Nephron (organoid): ENCODE measurements at regions not wholly inside any gene's neighbourhood (a gene's known extent, or its start where the extent isn't known, plus 50 kb on each side); places are given as distances from the start of the nearest gene placed in this dataset.
"Not testable (repeated sequence)": the region's sequence is repeated elsewhere in the genome, so short reads cannot be mapped to it uniquely, and the experiment has no call there.

ENCODE experiments used
- H3K27ac Mint-ChIP-seq, 3 experiments: 2 replicates each; pipeline ENCODE4 v1.8.0; 2020; ENCODE audit warnings: mixed read lengths in 3 of 3, mild to moderate bottlenecking in 2 of 3, moderate library complexity in 1 of 3
- H3K27me3 Mint-ChIP-seq: 2 replicates; pipeline ENCODE4 v1.8.0; 2021; ENCODE audit warnings: low read depth, mild to moderate bottlenecking, moderate library complexity, mixed read lengths
- H3K36me3 Mint-ChIP-seq: 2 replicates; pipeline ENCODE4 v1.8.0; 2020; ENCODE audit warnings: low read depth, mixed read lengths
- H3K4me1 Mint-ChIP-seq: 2 replicates; pipeline ENCODE4 v1.8.0; 2020; ENCODE audit warnings: mixed read lengths
- H3K4me3 Mint-ChIP-seq, 3 experiments: 2 replicates each; pipeline ENCODE4 v1.8.0; 2020; ENCODE audit warnings: mild to moderate bottlenecking in 3 of 3, mixed read lengths in 3 of 3, moderate library complexity in 2 of 3
- H3K9me3 Mint-ChIP-seq: 2 replicates; pipeline ENCODE4 v1.8.0; 2020; ENCODE audit warnings: mixed read lengths

DNA sequence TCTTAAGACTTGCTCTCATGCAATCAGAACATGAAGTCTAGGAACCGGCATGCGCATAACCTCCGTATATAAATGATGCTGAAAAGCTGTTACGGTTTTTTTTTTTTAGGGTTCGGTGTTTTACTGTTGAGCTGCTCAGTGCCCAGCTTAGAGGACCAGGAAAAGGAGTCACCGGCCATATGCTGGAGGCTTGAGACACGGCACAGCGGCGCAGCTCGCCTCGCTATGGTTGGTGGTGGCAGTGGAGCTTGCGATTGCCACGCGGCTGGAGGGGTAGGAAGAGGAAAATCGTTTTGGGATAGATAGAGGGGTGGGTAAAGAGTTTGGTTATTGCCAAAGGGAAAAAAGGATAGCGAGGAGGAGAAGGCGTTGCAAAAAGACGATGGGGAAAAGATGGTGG lies 841.3 kb downstream of the SPATA31A1 start:
- H3K4me3 Mint-ChIP-seq, H3K4me1 Mint-ChIP-seq, H3K9me3 Mint-ChIP-seq, H3K27ac Mint-ChIP-seq, H3K36me3 Mint-ChIP-seq, H3K27me3 Mint-ChIP-seq: not testable (repeated sequence)

GRCh38 chr9:40221596-40222233 lies 866.2 kb downstream of the SPATA31A1 start:
- not testable (repeated sequence) for H3K4me1 Mint-ChIP-seq, H3K27me3 Mint-ChIP-seq, H3K36me3 Mint-ChIP-seq, H3K27ac Mint-ChIP-seq, H3K9me3 Mint-ChIP-seq, H3K4me3 Mint-ChIP-seq

GRCh38 chr9:40222617-40223200 lies 867.2 kb downstream of the SPATA31A1 start:
- H3K9me3 Mint-ChIP-seq, H3K27me3 Mint-ChIP-seq, H3K4me1 Mint-ChIP-seq, H3K36me3 Mint-ChIP-seq, H3K4me3 Mint-ChIP-seq, H3K27ac Mint-ChIP-seq: not testable (repeated sequence)

GRCh38 chr9:40223353-40223752 lies 867.9 kb downstream of the SPATA31A1 start:
- H3K4me3 Mint-ChIP-seq, H3K36me3 Mint-ChIP-seq, H3K27ac Mint-ChIP-seq, H3K27me3 Mint-ChIP-seq, H3K9me3 Mint-ChIP-seq, H3K4me1 Mint-ChIP-seq: not testable (repeated sequence)
